Panc1 (cell line): ENCODE measurements at regions not wholly inside any gene's neighbourhood (a gene's known extent, or its start where the extent isn't known, plus 50 kb on each side); places are given as distances from the start of the nearest gene placed in this dataset.

ENCODE experiments used
- ATAC-seq: fragments of 200-7000 bp; cut with Tn5 transposase; 2 replicates; pipeline ENCODE4 v1.9.1; 2020; ENCODE audit warnings: mild to moderate bottlenecking, moderate library complexity
- BruUV-seq: library from RNA; stranded (reverse); fragments of 400-500 nt; replicated peaks from 2 replicates; lab custom pipeline; 2021; lab: Mats Ljungman, UMichigan
- CTCF ChIA-PET: fragments of 300-600 bp; sonication (Branson Sonifier 250); formaldehyde crosslinking; loops from one replicate; lab custom pipeline; 2022; ENCODE audit warnings: antibody characterized with exemption; lab: Charles Lee
- POLR2A ChIA-PET: fragments of 300-600 bp; sonication (Branson Sonifier 250); formaldehyde crosslinking; loops from one replicate; lab custom pipeline; 2022; ENCODE audit warnings: antibody characterized with exemption; lab: Charles Lee
- DNase-seq: peaks from one replicate; pipeline ENCODE4 v3.0.0-alpha.2; 2010; ENCODE audit warnings: low read depth, low spot score
- H3K27ac ChIP-seq: 2 replicates; pipeline ENCODE4 v1.5.1; 2011; ENCODE audit warnings: mild to moderate bottlenecking, low read length, inconsistent platforms
- H3K27me3 ChIP-seq: fragments of 200-500 bp; sonication (Bioruptor generic); 2 replicates; pipeline ENCODE4 v1.6.0; 2014; ENCODE audit warnings: low read length, inconsistent platforms; ENCODE audit not compliant: control insufficient read depth, insufficient read depth
- H3K36me3 ChIP-seq: fragments of 200-500 bp; sonication (Bioruptor generic); 2 replicates; pipeline ENCODE4 v1.5.1; 2014; ENCODE audit warnings: inconsistent platforms, mild to moderate bottlenecking, low read length, moderate library complexity; ENCODE audit not compliant: control insufficient read depth, insufficient read depth
- H3K4me1 ChIP-seq: 2 replicates; pipeline ENCODE4 v1.5.1; 2011; ENCODE audit warnings: inconsistent platforms, mild to moderate bottlenecking, low read length, moderate library complexity; ENCODE audit not compliant: control insufficient read depth, insufficient read depth
- H3K4me3 ChIP-seq, 2 experiments: 2 replicates each; pipeline ENCODE4 v1.5.1; 2011 to 2012; ENCODE audit warnings: low read depth in 2 of 2, low read length in 2 of 2, mild to moderate bottlenecking in 2 of 2, inconsistent platforms in 1 of 2, moderate library complexity in 1 of 2
- H3K9me3 ChIP-seq: fragments of 200-500 bp; sonication (Bioruptor generic); 2 replicates; pipeline ENCODE4 v1.5.1; 2014; ENCODE audit warnings: low read depth, mild to moderate bottlenecking, inconsistent platforms, low read length, moderate library complexity; ENCODE audit not compliant: control insufficient read depth, insufficient read depth
- POLR2AphosphoS5 ChIP-seq: IDR thresholded peaks from 2 replicates; pipeline ENCODE4 v1.6.1; 2012; ENCODE audit warnings: mild to moderate bottlenecking, low read depth, low read length, moderate library complexity
- SIN3A ChIP-seq: IDR thresholded peaks from 2 replicates; pipeline ENCODE4 v1.6.1; 2012; ENCODE audit warnings: low read depth, mild to moderate bottlenecking, low read length, moderate library complexity, borderline replicate concordance; ENCODE audit not compliant: insufficient read depth
- TCF7L2 ChIP-seq: IDR thresholded peaks from 2 replicates; pipeline ENCODE4 v1.6.1; 2011; ENCODE audit warnings: mild to moderate bottlenecking, low read depth, low read length, inconsistent platforms
- in situ Hi-C: cut with HindIII; loops from 2 replicates; pipeline ENCODE4 v1.10.0; 2016; ENCODE audit warnings: low sequenced_read_pairs, low pct_unique_long_range_greater_than_20kb
- intact Hi-C: fragments of 100-400 bp; cut with micrococcal nuclease; formaldehyde crosslinking; loops from one replicate; pipeline ENCODE4 v1.10.0; 2022; ENCODE audit not compliant: unreplicated experiment
- TF ChIP-seq, protein P1 (sequence below), 2 experiments: IDR thresholded peaks; 2 replicates each; pipeline ENCODE4 v1.6.1; 2011 to 2012; ENCODE audit warnings: low read depth in 2 of 2, control low read depth in 1 of 2, low read length in 1 of 2, mild to moderate bottlenecking in 1 of 2, moderate library complexity in 1 of 2; ENCODE audit not compliant: insufficient read depth in 1 of 2
- TF ChIP-seq, protein P2 (sequence below): fragments of 450-650 bp; IDR thresholded peaks from 2 replicates; pipeline ENCODE4 v1.5.1; 2017; ENCODE audit warnings: mild to moderate bottlenecking

DNA sequence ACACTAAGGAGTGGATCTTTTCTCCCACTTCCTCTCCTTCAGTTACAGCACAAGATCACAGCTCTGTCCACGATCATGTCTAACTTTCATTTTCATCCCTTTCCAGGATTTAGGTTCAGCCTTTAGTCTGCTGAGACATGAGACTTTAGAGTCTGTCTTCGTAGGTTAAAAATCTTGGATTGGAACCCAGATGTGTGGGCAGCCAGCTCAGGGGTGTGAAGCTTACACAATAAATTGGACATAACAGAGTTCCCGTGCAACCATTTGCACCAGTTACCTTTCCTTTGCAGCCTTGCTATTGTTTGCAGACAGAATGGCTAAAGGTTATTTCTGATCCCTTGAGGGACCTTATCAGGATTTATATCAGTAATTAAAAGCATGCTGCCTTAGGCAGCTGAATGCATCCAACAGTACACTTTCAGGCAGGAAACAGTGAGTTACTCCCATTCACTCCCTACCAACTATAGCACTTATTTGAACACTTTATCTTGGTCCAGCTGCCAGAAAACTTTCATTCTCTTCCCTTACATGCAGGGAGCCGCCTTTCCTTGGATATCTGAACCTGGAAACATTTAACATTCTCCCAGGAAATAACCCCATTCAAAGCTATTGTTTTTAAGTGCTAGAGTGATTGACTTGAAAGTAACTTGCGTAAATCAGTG, 87.3 kb downstream of the TMEM100 start:
- Histone ChIP-seq H3K27ac (no peak overlapping the region), H3K4me3 (peak overlapping the region in 1 of 2 experiments; percentile 10; a peak in 1 of 4 replicates), H3K9me3 (no peaks in the 10 kb centered on the region), H3K27me3 (peaks cover 2% of the 10 kb centered on the region; the same call in 1 of the 2 replicates), H3K4me1 (no peaks in the 10 kb centered on the region; the same call in 1 of the 2 replicates), H3K36me3 (no peaks in the 10 kb centered on the region)
- intact Hi-C loops (no loop called here), in situ Hi-C loops (no loop called here)
- no TSS peak for BruUV-seq
- ATAC-seq = peak; percentile 34; the same call in 1 of the 2 replicates
- POLR2A ChIA-PET = no interaction called here
- no peak for TF ChIP-seq POLR2AphosphoS5
- TF ChIP-seq SIN3A = no peak
- TF ChIP-seq, protein P1, sequence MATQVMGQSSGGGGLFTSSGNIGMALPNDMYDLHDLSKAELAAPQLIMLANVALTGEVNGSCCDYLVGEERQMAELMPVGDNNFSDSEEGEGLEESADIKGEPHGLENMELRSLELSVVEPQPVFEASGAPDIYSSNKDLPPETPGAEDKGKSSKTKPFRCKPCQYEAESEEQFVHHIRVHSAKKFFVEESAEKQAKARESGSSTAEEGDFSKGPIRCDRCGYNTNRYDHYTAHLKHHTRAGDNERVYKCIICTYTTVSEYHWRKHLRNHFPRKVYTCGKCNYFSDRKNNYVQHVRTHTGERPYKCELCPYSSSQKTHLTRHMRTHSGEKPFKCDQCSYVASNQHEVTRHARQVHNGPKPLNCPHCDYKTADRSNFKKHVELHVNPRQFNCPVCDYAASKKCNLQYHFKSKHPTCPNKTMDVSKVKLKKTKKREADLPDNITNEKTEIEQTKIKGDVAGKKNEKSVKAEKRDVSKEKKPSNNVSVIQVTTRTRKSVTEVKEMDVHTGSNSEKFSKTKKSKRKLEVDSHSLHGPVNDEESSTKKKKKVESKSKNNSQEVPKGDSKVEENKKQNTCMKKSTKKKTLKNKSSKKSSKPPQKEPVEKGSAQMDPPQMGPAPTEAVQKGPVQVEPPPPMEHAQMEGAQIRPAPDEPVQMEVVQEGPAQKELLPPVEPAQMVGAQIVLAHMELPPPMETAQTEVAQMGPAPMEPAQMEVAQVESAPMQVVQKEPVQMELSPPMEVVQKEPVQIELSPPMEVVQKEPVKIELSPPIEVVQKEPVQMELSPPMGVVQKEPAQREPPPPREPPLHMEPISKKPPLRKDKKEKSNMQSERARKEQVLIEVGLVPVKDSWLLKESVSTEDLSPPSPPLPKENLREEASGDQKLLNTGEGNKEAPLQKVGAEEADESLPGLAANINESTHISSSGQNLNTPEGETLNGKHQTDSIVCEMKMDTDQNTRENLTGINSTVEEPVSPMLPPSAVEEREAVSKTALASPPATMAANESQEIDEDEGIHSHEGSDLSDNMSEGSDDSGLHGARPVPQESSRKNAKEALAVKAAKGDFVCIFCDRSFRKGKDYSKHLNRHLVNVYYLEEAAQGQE (IDR thresholded peaks at IDR 0.05; ENCODE audit: insufficient read depth in 1 of 2, low read depth in 2 of 2, low read length in 1 of 2) = no peak
- no peak for TF ChIP-seq TCF7L2
- TF ChIP-seq, protein P2, sequence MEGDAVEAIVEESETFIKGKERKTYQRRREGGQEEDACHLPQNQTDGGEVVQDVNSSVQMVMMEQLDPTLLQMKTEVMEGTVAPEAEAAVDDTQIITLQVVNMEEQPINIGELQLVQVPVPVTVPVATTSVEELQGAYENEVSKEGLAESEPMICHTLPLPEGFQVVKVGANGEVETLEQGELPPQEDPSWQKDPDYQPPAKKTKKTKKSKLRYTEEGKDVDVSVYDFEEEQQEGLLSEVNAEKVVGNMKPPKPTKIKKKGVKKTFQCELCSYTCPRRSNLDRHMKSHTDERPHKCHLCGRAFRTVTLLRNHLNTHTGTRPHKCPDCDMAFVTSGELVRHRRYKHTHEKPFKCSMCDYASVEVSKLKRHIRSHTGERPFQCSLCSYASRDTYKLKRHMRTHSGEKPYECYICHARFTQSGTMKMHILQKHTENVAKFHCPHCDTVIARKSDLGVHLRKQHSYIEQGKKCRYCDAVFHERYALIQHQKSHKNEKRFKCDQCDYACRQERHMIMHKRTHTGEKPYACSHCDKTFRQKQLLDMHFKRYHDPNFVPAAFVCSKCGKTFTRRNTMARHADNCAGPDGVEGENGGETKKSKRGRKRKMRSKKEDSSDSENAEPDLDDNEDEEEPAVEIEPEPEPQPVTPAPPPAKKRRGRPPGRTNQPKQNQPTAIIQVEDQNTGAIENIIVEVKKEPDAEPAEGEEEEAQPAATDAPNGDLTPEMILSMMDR = no peak
- CTCF ChIA-PET = no interaction called here
- DNase-seq = no peak

DNA sequence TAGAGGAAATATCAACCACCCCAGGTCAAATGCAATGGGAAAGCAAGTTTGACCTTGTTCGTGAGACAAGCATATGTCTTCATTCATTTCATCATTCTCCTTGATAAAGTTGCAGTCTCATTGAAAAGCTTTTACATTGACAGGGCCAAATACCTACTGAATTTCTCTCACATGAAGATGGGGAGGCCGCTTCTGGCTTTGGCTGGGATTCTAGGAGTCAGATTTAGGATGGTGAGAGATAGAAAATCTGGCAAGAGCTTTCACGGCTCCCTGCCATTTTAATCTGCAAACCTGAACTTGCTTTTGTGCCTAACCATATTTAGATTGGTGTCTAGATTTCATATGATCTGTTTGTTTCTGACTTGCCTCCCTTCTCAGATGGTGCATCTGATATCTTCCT, 88.0 kb downstream of the TMEM100 start:
- ATAC-seq (no peak), DNase-seq (no peak)
- H3K36me3 ChIP-seq = no peaks in the 10 kb centered on the region
- H3K27ac ChIP-seq = no peak overlapping the region
- in situ Hi-C loops (no loop called here), intact Hi-C loops (no loop called here)
- no TSS peak for BruUV-seq
- TF ChIP-seq TCF7L2 (no peak), SIN3A (no peak), POLR2AphosphoS5 (no peak)
- TF ChIP-seq, protein P2 = no peak
- TF ChIP-seq, protein P1 (IDR thresholded peaks at IDR 0.05; ENCODE audit: insufficient read depth in 1 of 2, low read depth in 2 of 2, low read length in 1 of 2) = no peak
- no peaks in the 10 kb centered on the region for H3K9me3 ChIP-seq
- POLR2A ChIA-PET = no interaction called here
- CTCF ChIA-PET = no interaction called here
- H3K27me3 ChIP-seq = peaks cover 2% of the 10 kb centered on the region; the same call in 1 of the 2 replicates
- no peaks in the 10 kb centered on the region; the same call in 1 of the 2 replicates for H3K4me1 ChIP-seq
- H3K4me3 ChIP-seq = no peak overlapping the region
